ENCODE measurements at regions not wholly inside any gene's neighbourhood (a gene's known extent, or its start where the extent isn't known, plus 50 kb on each side); places are given as distances from the start of the nearest gene placed in this dataset.

DNA sequence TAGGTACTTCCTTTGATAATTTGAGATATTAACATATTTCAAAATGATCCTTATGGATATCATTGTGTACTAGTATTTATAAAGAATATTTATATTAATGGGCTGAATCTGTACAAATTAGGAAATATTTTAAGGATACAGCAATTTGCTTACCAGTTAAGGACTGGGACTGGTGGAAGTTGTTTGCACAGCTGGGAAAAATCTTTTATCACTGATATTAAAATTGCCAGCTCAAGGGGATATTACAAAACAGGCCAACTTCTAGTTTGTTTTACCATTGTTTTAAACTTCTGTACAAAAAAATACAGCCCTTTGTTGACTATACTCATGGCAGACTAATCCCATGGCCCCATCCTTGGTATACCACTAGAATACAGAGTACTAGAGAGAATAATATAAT lies 133.2 kb upstream of the DDHD1 start:
- H3K27ac ChIP-seq (ENCODE audit: low read depth, low read length): no peak overlapping the region
- H3K9ac ChIP-seq (ENCODE audit: low read depth in 1 of 3, low read length in 3 of 3): no peak overlapping the region
- no peaks in the 10 kb centered on the region for H3K4me1 ChIP-seq (ENCODE audit: control insufficient read depth in 3 of 3, insufficient read depth in 3 of 3, low read length in 3 of 3)
- H3K9me3 ChIP-seq (ENCODE audit: control insufficient read depth in 3 of 3, low read length in 3 of 3): peaks cover 0 to 4% (median 2%) of the 10 kb centered on the region in 3 donors
- H3K27me3 ChIP-seq (ENCODE audit: control insufficient read depth in 3 of 3, insufficient read depth in 3 of 3, low read length in 3 of 3): no peaks in the 10 kb centered on the region
- no peaks in the 10 kb centered on the region for H3K36me3 ChIP-seq (ENCODE audit: control insufficient read depth in 3 of 3, insufficient read depth in 3 of 3, low read length in 3 of 3)
- H3K4me3 ChIP-seq (ENCODE audit: low read length in 3 of 3): no peak overlapping the region

DNA sequence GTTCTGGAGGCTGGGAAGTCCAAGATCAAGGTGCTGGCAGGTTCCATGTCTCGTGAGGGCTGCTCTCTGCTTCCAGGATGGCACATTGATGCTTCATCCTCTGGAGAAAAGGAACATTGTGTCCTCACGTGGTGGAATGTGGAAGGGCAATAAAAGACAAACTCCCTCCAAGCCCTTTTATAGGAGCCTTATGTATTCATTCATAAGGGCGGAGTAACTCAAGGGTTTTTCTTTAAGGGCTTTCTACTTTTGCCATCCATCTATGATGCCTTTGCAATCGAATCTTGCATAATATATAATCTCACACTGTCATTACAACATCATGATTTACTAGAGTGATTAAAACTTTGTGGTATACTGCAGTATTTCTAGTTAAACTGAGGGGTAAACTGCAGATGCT lies 132.7 kb upstream of the DDHD1 start:
- Histone ChIP-seq H3K4me3 (ENCODE audit: low read length in 3 of 3) (no peak overlapping the region), H3K9ac (ENCODE audit: low read depth in 1 of 3, low read length in 3 of 3) (no peak overlapping the region), H3K36me3 (ENCODE audit: control insufficient read depth in 3 of 3, insufficient read depth in 3 of 3, low read length in 3 of 3) (no peaks in the 10 kb centered on the region), H3K9me3 (ENCODE audit: control insufficient read depth in 3 of 3, low read length in 3 of 3) (peaks cover 0 to 4% (median 2%) of the 10 kb centered on the region in 3 donors), H3K27ac (ENCODE audit: low read depth, low read length) (no peak overlapping the region), H3K27me3 (ENCODE audit: control insufficient read depth in 3 of 3, insufficient read depth in 3 of 3, low read length in 3 of 3) (no peaks in the 10 kb centered on the region), H3K4me1 (ENCODE audit: control insufficient read depth in 3 of 3, insufficient read depth in 3 of 3, low read length in 3 of 3) (no peaks in the 10 kb centered on the region)

DNA sequence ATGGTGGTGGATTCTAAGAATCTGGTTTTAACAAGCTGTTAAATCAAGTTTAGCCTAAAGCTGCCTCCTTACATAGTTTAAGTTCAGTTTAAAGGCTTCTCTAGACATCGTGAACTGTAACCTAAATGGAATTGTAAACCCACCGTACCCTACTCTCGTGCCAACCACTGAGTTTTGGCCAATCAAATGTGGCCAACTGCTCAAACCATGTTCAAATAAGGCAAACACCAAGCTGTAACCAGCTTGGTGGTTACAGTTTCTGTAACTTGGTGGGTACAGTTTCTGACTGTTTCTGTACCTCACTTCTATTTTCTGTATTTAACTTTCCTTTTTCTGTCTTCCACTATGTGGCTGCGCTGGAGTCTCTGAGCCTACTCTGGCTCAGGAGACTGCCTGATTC lies 131.9 kb upstream of the DDHD1 start:
- H3K9ac ChIP-seq (ENCODE audit: low read depth in 1 of 3, low read length in 3 of 3): no peak overlapping the region
- no peaks in the 10 kb centered on the region for H3K27me3 ChIP-seq (ENCODE audit: control insufficient read depth in 3 of 3, insufficient read depth in 3 of 3, low read length in 3 of 3)
- no peak overlapping the region for H3K27ac ChIP-seq (ENCODE audit: low read depth, low read length)
- no peaks in the 10 kb centered on the region for H3K36me3 ChIP-seq (ENCODE audit: control insufficient read depth in 3 of 3, insufficient read depth in 3 of 3, low read length in 3 of 3)
- H3K4me3 ChIP-seq (ENCODE audit: low read length in 3 of 3): no peak overlapping the region
- H3K9me3 ChIP-seq (ENCODE audit: control insufficient read depth in 3 of 3, low read length in 3 of 3): peaks cover 0 to 4% (median 2%) of the 10 kb centered on the region in 3 donors
- no peaks in the 10 kb centered on the region for H3K4me1 ChIP-seq (ENCODE audit: control insufficient read depth in 3 of 3, insufficient read depth in 3 of 3, low read length in 3 of 3)

DNA sequence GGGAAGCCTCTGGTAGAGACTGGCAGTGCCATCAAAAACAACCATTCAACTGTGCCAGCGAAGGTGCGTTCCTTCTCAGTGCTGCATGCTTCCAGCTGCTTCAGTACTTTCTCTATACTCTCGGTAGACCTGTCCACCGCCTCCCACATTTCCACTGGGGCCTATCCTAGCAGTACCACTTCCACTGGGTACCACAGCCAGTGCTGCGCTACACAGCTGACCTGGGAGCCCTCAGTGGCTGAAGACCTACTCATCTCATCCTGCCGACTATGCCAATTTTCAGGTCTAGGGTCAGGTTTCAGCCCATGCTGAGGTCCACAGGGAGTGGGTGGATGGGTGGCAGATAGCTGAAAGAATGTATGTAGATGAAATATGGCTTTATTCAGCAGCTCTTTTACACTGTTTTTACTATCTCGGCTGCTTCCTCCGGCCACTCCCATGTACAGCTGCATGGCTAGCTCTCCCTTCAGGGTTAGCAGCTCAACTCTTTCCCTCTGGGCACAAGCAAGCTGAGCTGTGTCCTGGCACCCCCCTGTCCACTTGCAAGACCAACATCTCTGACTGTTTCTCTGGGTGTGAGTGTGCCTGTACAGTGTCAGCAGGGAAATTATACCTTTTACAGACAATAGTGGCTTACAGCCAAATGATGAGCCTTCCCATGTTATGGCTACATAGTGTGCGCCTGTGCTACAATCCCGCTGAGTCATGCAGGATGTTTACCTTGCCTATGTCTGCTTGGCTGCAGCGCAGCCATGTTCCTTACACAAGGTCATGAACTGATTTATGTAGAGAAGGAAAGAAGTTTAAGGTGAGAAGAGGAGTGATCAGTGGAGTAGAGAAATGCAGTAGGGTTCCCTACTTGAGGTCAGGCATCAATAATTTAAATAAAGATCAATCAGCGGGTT lies 125.7 kb upstream of the DDHD1 start:
- Histone ChIP-seq H3K9ac (ENCODE audit: low read depth in 1 of 3, low read length in 3 of 3) (no peak overlapping the region), H3K4me1 (ENCODE audit: control insufficient read depth in 3 of 3, insufficient read depth in 3 of 3, low read length in 3 of 3) (no peaks in the 10 kb centered on the region), H3K4me3 (ENCODE audit: low read length in 3 of 3) (no peak overlapping the region), H3K9me3 (ENCODE audit: control insufficient read depth in 3 of 3, low read length in 3 of 3) (no peaks in the 10 kb centered on the region), H3K27me3 (ENCODE audit: control insufficient read depth in 3 of 3, insufficient read depth in 3 of 3, low read length in 3 of 3) (no peaks in the 10 kb centered on the region), H3K36me3 (ENCODE audit: control insufficient read depth in 3 of 3, insufficient read depth in 3 of 3, low read length in 3 of 3) (no peaks in the 10 kb centered on the region), H3K27ac (ENCODE audit: low read depth, low read length) (no peak overlapping the region)

DNA sequence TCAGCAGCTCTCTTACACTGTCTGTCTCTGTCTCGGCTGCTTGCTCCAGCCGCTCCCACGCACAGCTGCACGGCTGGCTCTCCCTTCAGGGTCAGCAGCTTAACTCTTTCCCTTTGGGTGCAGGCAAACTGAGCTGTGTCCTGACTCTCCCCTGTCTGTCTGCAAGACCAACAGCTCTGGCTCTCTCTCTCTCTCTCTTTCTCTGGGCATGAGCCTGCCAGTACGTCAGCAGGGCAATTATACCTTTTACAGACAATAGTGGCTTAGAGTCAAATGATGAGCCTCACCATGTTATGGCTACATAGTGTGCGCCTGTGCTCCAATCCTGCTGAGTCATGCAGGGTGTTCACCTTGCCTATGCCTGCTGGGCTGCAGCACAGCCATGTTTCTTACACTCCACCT lies 120.5 kb upstream of the DDHD1 start:
- H3K4me3 ChIP-seq (ENCODE audit: low read length in 3 of 3): no peak overlapping the region
- peaks cover 0 to 3% (median 0%) of the 10 kb centered on the region in 3 donors for H3K4me1 ChIP-seq (ENCODE audit: control insufficient read depth in 3 of 3, insufficient read depth in 3 of 3, low read length in 3 of 3)
- no peak overlapping the region for H3K9ac ChIP-seq (ENCODE audit: low read depth in 1 of 3, low read length in 3 of 3)
- H3K27ac ChIP-seq (ENCODE audit: low read depth, low read length): no peak overlapping the region
- no peaks in the 10 kb centered on the region for H3K9me3 ChIP-seq (ENCODE audit: control insufficient read depth in 3 of 3, low read length in 3 of 3)
- H3K36me3 ChIP-seq (ENCODE audit: control insufficient read depth in 3 of 3, insufficient read depth in 3 of 3, low read length in 3 of 3): no peaks in the 10 kb centered on the region
- H3K27me3 ChIP-seq (ENCODE audit: control insufficient read depth in 3 of 3, insufficient read depth in 3 of 3, low read length in 3 of 3): no peaks in the 10 kb centered on the region

DNA sequence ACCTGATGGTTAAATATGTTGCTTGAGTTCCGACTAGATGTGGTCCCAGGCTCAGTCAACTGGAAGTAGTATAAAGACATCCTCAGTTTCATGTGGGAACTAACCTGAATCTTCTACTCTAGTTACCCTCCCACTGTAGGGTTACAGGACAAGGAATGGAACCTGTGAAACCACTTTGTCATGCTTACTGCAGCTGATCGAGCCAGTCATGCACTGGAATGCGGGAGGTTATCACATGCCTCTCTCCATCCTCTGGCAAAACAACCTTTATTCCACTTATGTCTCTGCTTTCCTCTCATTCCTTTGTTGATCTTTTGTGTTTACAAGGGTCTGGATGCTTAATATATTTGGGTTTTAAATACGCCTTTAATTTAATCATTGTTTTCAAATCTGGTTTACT lies 111.9 kb upstream of the DDHD1 start:
- H3K27ac ChIP-seq (ENCODE audit: low read depth, low read length): no peak overlapping the region
- H3K9ac ChIP-seq (ENCODE audit: low read depth in 1 of 3, low read length in 3 of 3): no peak overlapping the region
- no peaks in the 10 kb centered on the region for H3K27me3 ChIP-seq (ENCODE audit: control insufficient read depth in 3 of 3, insufficient read depth in 3 of 3, low read length in 3 of 3)
- no peak overlapping the region for H3K4me3 ChIP-seq (ENCODE audit: low read length in 3 of 3)
- no peaks in the 10 kb centered on the region for H3K4me1 ChIP-seq (ENCODE audit: control insufficient read depth in 3 of 3, insufficient read depth in 3 of 3, low read length in 3 of 3)
- H3K9me3 ChIP-seq (ENCODE audit: control insufficient read depth in 3 of 3, low read length in 3 of 3): no peaks in the 10 kb centered on the region
- H3K36me3 ChIP-seq (ENCODE audit: control insufficient read depth in 3 of 3, insufficient read depth in 3 of 3, low read length in 3 of 3): no peaks in the 10 kb centered on the region

DNA sequence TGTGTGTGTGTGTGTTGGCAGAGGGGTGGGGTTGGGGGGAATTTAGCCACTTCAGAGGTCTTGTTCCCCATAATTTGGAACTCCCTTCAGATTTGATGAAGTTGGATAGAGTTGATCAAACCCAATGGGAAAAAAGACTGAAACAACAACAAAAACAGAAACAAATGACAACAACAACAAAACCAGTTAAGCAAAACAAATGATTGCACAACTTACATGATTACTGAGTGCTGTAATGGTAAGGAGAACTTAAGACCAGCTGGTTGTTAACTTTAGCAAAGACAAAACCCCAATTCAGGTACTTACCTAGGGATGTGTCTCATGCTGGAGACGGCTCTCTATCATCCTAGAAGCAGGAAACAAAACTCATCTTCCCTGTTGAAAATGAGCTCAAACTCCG lies 107.8 kb upstream of the DDHD1 start:
- no peak overlapping the region for H3K9ac ChIP-seq (ENCODE audit: low read depth in 1 of 3, low read length in 3 of 3)
- H3K27ac ChIP-seq (ENCODE audit: low read depth, low read length): no peak overlapping the region
- no peaks in the 10 kb centered on the region for H3K9me3 ChIP-seq (ENCODE audit: control insufficient read depth in 3 of 3, low read length in 3 of 3)
- H3K27me3 ChIP-seq (ENCODE audit: control insufficient read depth in 3 of 3, insufficient read depth in 3 of 3, low read length in 3 of 3): no peaks in the 10 kb centered on the region
- H3K4me3 ChIP-seq (ENCODE audit: low read length in 3 of 3): no peak overlapping the region
- H3K4me1 ChIP-seq (ENCODE audit: control insufficient read depth in 3 of 3, insufficient read depth in 3 of 3, low read length in 3 of 3): no peaks in the 10 kb centered on the region
- H3K36me3 ChIP-seq (ENCODE audit: control insufficient read depth in 3 of 3, insufficient read depth in 3 of 3, low read length in 3 of 3): no peaks in the 10 kb centered on the region

DNA sequence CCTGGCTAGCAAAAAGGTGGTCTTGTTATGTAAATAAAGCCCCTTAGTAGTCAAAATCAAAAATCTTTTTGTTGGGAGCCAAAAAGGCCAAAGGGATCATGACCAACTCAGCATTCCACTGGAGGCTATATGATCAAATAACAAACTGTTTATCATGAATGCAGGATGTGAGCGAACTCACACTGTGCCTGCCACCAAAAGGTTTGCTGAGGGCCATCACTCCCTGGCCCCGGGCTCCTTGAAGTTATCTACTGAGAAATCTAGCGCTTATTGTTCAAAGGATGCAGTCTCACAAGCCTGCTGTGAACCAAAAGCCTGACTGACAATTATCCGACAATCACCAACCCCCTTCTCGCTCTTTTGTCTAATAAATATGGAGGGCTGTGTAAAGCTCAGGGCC lies 107.2 kb upstream of the DDHD1 start:
- H3K9ac ChIP-seq (ENCODE audit: low read depth in 1 of 3, low read length in 3 of 3): no peak overlapping the region
- H3K4me3 ChIP-seq (ENCODE audit: low read length in 3 of 3): no peak overlapping the region
- no peaks in the 10 kb centered on the region for H3K27me3 ChIP-seq (ENCODE audit: control insufficient read depth in 3 of 3, insufficient read depth in 3 of 3, low read length in 3 of 3)
- H3K27ac ChIP-seq (ENCODE audit: low read depth, low read length): no peak overlapping the region
- H3K4me1 ChIP-seq (ENCODE audit: control insufficient read depth in 3 of 3, insufficient read depth in 3 of 3, low read length in 3 of 3): no peaks in the 10 kb centered on the region
- H3K9me3 ChIP-seq (ENCODE audit: control insufficient read depth in 3 of 3, low read length in 3 of 3): peaks cover 0 to 2% (median 0%) of the 10 kb centered on the region in 3 donors
- no peaks in the 10 kb centered on the region for H3K36me3 ChIP-seq (ENCODE audit: control insufficient read depth in 3 of 3, insufficient read depth in 3 of 3, low read length in 3 of 3)

DNA sequence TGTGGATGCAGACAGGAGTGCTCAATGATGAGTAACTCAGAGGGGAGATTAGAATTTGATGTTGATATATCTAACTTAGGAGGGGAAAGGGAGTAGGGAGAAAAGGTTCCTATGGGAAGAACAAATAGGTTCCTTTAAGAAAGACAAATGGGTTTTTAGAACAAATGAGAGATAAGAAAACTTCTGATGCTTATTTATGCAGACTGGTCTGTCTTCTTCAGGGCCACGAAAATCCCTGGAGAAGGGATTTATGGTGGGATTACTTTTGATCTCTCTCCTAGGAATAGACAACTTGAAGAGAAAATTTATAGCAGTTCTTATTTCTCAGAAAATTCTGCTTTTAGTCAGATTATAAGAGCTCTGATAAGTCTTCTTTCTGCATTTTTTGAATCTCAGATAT lies 99.0 kb upstream of the DDHD1 start:
- H3K36me3 ChIP-seq (ENCODE audit: control insufficient read depth in 3 of 3, insufficient read depth in 3 of 3, low read length in 3 of 3): no peaks in the 10 kb centered on the region
- peaks cover 0 to 2% (median 0%) of the 10 kb centered on the region in 3 donors for H3K9me3 ChIP-seq (ENCODE audit: control insufficient read depth in 3 of 3, low read length in 3 of 3)
- no peaks in the 10 kb centered on the region for H3K27me3 ChIP-seq (ENCODE audit: control insufficient read depth in 3 of 3, insufficient read depth in 3 of 3, low read length in 3 of 3)
- H3K9ac ChIP-seq (ENCODE audit: low read depth in 1 of 3, low read length in 3 of 3): no peak overlapping the region
- H3K27ac ChIP-seq (ENCODE audit: low read depth, low read length): no peak overlapping the region
- H3K4me1 ChIP-seq (ENCODE audit: control insufficient read depth in 3 of 3, insufficient read depth in 3 of 3, low read length in 3 of 3): peaks cover 7 to 10% (median 9%) of the 10 kb centered on the region in 3 donors
- no peak overlapping the region for H3K4me3 ChIP-seq (ENCODE audit: low read length in 3 of 3)

DNA sequence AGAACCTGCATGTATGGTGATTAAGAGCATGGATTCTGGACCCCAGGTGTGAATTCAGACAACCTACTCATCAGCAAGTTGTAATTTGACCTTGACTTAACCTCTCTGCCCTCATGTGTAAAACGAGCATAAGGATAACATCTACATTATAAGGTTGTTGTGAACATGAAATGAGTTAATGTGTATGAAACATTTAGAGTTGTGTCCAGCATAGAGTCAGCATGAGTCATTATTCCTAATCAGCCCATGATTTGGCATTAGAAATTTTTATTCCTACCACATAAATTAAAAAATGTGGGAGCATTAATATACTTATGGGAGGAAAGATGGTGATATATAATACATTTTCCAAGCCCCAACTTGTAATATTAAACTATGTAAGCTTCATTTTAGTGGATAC lies 95.9 kb upstream of the DDHD1 start:
- H3K4me1 ChIP-seq (ENCODE audit: control insufficient read depth in 3 of 3, insufficient read depth in 3 of 3, low read length in 3 of 3): peaks cover 7 to 10% (median 9%) of the 10 kb centered on the region in 3 donors
- no peak overlapping the region for H3K27ac ChIP-seq (ENCODE audit: low read depth, low read length)
- no peak overlapping the region for H3K9ac ChIP-seq (ENCODE audit: low read depth in 1 of 3, low read length in 3 of 3)
- H3K27me3 ChIP-seq (ENCODE audit: control insufficient read depth in 3 of 3, insufficient read depth in 3 of 3, low read length in 3 of 3): no peaks in the 10 kb centered on the region
- H3K36me3 ChIP-seq (ENCODE audit: control insufficient read depth in 3 of 3, insufficient read depth in 3 of 3, low read length in 3 of 3): no peaks in the 10 kb centered on the region
- no peak overlapping the region for H3K4me3 ChIP-seq (ENCODE audit: low read length in 3 of 3)
- no peaks in the 10 kb centered on the region for H3K9me3 ChIP-seq (ENCODE audit: control insufficient read depth in 3 of 3, low read length in 3 of 3)

Measured in skeletal muscle tissue (tissue), 3 donors.